Glomerular endothelial cell (primary cell): ENCODE measurements at regions not wholly inside any gene's neighbourhood (a gene's known extent, or its start where the extent isn't known, plus 50 kb on each side); places are given as distances from the start of the nearest gene placed in this dataset.
"Not testable (repeated sequence)": the region's sequence is repeated elsewhere in the genome, so short reads cannot be mapped to it uniquely, and the experiment has no call there.

Experiments
- DNase-seq: peaks from one replicate; pipeline ENCODE4 v3.0.0-alpha.2; 2011; ENCODE audit warnings: low read depth, low spot score; ENCODE audit errors: extremely low read depth

- no peak for DNase-seq
Observed at GRCh38 chr16:11414815-11415775, 69.8 kb downstream of the RMI2 start.

- no peak for DNase-seq
Observed at GRCh38 chr16:11416228-11417001, 71.2 kb downstream of the RMI2 start.

DNA sequence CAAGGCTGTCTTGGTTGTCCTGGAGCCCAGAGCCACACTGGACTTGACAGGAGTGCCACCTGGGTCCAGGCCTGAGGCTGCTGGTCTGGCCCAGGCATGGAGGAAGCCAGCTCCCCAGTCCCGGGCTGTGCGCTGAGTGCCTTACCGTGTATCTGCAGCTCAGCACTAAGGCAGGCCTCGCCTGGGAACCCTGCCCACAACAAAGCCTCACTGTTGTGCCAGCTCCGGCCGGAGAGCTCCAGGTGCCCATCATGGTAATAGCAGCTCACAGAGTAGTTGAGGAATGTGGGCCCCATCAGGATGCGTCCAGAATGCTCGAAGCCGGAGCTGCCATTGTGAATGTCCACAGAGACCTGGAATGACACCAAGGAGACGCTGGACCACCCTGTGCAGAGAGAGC is 72.2 kb downstream of the RMI2 start:
- no peak for DNase-seq

- no peak for DNase-seq
Observed at GRCh38 chr16:11418506-11418905, 73.2 kb downstream of the RMI2 start.

- not testable (repeated sequence) for DNase-seq
Observed at GRCh38 chr16:11420067-11420466, 74.8 kb downstream of the RMI2 start.

DNA sequence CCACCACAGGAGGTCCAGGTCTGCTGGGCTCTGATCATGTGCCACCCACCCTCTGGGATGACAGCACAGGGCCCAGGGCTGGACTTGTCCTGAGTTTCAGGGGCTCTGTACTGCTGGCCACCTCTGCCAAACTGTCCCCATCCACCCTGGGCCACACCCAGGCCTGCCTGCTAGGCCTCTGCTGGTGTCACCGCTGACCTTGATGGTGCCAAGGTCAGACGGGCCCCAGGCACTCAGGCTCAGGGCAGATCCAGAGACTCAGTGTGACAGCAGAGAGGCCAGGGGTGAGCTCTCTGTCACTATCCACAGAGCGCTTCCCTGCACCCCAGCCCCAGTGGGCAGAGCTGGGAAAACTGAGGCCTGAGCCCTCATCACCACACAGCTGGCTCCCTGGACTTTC is 75.6 kb downstream of the RMI2 start:
- no peak for DNase-seq

DNA sequence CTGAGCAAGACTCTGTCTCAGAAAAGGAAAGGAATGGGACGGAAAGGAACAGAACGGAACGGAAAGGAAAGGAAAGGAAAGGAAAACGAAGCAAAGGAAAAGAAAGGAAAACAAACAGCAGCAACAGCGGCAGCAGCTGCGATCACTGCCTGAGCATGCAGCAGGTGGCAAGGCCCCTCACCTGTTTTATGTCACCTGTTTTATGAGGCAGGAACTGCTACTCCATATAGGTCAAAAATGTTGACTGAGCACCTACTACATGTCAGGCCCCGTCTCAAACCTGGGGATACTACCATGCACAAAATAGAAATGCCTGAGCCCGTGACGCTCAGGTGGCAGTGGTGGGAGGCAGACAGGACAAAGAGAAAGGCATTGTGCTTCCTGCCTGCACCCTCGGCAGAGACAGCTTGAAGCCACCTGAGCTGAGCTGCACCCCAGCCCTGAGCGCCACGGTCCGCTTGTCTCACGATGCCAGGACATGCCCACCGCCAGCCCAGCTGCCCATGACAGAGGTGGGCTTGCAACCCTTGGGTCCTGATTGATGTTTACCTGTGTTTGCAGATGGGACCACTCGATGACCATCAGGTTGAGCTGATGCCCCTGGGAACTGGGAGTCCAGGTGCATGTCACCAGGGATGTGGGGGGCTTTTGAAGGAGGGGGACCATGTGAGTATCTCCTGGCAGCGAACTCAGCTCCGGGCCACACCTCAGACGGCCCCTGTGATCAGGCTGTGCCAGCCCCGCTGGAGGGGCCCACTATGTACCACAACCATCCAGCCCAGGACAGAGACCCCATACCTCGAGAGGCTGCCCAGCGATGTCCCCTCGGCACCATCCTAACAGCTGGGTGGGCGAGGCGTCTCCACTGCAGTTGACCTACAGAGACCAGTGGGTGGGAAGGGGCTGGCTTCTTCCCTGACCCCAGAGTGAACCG is 77.4 kb downstream of the RMI2 start:
- no peak for DNase-seq

DNA sequence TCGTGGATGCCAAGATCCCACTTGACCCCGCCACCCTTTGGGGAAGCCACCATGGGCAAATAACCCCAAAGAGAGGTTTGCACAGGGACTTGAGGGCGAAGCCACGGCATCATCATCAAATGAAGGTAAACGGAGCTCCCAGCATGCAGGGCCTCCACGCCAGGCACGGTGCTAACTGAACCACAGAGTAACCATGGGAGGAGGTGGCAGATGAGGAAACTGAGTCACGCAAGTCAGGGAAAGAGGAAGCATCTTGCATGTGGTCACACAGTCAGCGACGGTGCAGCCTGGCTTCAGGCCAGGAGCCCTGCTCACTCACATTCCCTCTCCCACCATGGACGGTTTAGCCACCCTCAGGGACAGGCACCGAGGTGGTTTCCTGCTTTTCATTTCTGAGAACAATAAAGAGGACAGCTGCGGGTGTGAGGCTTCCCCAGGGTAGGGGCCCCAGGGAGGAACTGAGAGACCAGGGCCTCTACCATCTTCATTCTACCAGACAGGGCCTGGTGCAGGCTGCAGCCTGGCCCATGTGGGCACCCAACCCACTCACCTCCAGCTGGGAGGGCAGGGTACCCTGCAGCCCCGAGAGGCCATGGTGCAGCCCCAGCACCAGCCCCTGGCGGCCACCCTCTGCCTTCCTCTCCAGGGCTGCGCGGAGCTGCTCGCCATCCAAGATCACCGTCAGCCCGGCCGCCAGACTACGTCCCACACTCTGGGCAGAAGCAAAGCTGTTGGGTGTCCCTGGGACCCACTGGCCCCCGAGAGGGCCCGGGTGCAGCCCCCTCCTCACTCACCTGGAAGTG is 78.3 kb downstream of the RMI2 start:
- DNase-seq = no peak

- DNase-seq = no peak
Observed at GRCh38 chr16:11424118-11424460, 78.8 kb downstream of the RMI2 start.

GRCh38 chr16:11425140-11425539 is 79.9 kb downstream of the RMI2 start:
- no peak for DNase-seq

DNA sequence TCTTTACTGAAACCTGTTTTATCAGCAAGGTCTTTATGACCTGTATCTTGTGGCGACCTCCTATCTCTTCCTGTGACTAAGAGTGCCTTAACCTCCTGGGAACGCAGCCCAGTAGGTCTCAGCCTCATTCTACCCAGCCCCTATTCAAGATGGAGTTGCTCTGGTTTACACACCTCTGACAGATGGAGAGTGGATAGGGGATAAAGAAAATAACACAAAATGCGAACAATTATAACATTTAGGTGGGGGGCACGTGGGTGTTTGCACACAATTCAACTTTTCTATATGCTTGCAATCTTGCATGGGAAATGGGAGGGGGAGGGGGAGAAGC is 83.3 kb downstream of the RMI2 start:
- no peak for DNase-seq

DNA sequence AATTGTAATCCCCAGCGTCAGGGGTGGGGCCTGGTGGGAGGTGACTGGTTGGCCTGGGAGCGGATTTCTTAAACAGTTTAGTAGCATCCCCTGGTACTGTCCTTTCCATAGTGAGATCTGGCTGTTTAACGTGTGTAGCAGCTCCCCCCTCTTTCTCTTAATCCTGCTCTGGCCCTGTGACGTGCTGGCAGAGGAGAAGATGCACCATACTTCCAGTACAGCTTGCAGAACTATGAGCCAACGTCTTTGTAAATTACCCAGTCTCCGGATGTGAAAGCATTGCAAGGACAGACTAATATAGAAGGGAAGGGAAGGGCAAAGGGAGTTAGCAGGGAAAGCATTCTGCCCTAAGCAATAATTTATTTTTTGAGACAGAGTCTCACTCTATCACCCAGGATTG is 83.9 kb downstream of the RMI2 start:
- no peak for DNase-seq

DNA sequence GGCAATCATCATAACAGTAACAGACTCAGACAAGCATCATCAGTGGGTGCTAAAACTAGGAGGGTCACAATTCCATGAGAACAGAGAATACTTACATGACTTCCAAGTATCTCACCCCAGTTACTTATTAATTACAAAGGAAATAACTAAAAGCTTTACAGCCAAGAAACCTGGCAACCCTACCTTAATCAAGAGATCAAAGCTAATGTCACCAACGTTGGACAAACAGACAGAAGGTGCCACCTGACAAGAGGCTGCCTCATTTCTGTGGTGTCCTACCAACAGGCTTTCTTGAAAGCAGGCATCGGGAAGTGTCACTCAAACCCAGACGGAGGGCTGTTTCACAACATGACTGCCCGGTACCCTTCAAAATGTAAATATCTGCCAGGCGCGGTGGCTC is 84.6 kb downstream of the RMI2 start:
- DNase-seq = no peak

DNA sequence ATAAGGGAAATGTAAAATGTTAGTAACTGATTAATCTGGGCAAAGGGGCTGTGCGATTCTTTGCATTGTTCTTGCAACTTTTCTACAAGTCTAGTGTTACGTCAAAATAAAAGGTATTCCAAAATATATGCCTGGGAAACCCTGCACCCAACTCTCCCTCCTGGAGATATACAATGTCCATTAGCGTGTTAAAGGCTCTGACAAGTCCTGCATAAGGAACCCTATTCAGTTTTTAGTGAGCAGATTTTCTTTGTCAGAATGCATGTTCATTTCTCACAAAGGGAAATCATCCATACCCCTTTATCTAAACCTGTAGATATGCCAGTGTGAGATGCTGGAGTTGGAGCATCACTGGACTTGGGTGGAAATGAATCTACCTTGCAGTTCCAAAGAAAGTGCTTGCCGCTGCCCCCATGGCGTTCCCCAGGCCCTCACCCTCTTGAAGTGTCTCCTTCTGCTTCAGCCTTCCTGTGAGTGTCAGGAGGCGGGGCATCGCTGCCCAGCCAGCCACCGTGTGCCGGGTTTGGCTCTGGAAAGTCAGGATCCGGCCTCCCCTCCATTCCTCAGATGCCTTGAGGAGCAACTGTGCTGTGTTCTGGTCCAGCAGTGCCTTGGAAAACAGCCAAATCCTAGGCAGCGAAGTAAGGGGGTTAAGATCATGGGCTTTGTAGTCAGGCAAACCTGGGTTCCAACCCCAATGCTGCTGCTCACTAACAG is 85.5 kb downstream of the RMI2 start:
- DNase-seq = no peak

DNA sequence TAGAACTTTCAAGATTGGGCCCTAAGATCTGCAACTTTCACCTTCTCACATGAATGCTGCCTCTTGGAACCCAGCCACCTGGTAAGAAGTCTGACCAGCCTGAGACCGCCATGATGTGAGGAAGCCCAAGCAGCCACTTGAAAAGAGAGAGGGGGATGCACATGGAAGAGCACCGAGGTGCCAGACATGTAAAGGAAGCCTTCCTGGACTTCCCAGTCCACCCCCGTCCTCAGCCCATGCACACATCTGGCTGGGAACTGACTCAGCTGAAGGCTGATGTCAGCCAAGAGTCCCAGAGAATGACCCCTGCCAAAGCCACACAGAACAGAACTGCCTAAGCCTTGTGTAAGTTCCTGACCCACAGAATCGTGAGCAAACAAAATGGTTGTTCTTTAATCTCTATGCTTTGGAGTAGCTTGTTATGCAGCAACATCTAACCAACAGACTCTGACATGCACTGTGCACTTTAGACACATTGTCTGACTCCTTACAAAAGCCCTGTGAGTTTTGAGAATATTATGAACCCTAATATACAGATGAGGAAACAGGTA is 86.7 kb downstream of the RMI2 start:
- DNase-seq = no peak

DNA sequence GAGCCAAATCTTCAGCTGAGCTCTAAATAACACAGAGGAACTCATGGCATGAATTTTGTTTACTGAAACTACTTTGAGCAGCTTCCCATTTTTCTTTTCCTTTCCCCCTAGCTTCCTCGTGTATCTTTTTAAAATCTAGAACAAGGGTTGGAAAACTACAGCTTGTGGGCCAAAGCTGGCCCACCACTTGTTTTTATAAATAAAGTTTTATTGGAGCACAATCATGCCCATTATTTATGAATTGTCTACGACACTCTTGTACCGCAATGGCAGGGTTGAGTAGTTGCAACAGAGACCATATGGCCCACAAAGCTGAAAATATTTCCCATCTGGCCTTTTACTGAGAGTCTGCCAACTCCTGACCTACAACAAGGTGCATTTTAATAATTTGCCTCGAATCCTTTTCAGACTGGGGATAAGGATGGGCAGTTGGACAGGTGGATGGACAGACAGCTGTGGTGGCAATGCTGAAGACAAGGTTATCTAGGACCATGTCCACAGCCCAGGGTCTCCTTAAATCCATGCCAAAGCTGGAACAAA is 87.7 kb downstream of the RMI2 start:
- DNase-seq = no peak

DNA sequence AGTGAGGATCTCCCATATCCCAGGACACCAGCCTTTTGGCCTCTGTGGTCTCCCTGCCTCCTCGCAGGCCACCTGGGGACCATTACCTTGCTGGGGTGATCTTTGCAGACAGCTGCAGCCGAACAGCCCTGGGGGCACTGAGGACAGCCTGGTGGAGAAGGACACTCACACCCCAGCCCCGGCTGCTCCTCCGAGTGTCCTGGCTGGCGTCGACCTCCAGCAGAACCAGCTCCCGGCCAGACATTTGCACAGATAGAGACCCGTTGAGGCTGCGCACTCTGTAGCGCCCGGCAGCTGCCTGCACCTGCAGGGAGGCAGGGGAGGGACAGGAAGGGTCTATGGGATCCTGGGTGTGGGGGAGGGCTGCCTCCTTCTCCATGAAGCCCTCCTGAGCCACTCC is 90.3 kb downstream of the RMI2 start:
- DNase-seq = no peak

DNA sequence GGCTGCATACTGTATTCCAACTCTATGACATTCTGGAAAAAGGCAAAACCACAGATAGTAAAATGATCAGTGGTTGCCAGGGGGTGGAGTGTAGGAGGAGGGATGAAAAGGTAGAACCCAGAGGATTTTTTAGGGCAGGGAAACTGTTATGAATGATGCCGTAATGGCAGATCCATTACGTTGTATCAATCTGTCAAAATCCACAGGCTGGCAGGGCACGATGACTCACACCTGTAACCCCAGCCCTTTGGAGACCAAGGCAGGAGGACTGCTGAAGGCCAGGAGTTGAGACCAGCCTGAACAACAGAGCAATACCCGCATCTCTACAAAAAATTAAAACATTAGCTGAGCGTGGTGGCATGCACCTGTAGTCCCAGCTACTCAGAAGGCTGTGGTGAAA is 91.8 kb downstream of the RMI2 start:
- no peak for DNase-seq
